HG03520 (cell line): ENCODE measurements at regions not wholly inside any gene's neighbourhood (a gene's known extent, or its start where the extent isn't known, plus 50 kb on each side); places are given as distances from the start of the nearest gene placed in this dataset.
"Not testable (repeated sequence)": the region's sequence is repeated elsewhere in the genome, so short reads cannot be mapped to it uniquely, and the experiment has no call there.

ENCODE experiments used
- ATAC-seq: cut with Tn5 transposase; IDR thresholded peaks from one replicate; pipeline ENCODE4 v1.9.1; 2021; ENCODE audit warnings: mild to moderate bottlenecking, moderate library complexity; ENCODE audit not compliant: unreplicated experiment

DNA sequence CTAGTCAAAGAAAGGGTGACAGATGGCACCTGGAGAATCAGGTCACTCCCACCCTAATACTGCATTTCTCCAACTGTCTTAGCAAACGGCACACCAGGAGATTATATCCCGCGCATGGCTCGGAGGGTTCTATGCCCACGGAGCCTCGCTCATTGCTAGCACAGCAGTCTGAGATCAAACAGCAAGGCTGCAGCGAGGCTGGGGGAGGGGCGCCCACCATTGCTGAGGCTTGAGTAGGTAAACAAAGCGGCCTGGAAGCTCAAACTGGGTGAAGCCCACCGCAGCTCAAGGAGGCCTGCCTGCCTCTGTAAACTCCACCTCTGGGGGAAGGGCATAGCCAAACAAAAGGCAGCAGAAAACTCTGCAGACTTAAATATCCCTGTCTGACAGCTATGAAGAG is 268.1 kb upstream of the GRM3 start:
- not testable (repeated sequence) for ATAC-seq

- ATAC-seq: no peak
Observed at GRCh38 chr7:86372262-86372661, 271.4 kb upstream of the GRM3 start.

DNA sequence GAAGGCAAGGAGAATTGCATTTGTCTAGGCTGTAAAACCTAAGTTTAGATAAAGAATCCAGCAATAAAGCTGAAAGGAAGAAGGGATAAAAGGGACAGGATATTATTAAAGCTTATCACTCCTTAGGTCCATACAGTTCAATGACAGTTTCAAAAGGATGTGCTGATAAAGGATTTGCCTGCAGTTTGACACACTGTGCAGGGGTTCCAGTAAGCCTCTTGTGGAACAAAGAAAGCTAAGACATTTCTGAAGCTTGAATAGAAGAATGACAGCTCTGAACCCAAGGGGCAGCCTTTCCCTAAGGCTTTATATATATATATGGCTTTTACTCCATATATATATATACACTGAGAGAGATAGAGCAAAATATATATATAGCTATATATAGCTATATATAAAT is 276.8 kb upstream of the GRM3 start:
- no peak for ATAC-seq

GRCh38 chr7:86340407-86340806 is 303.3 kb upstream of the GRM3 start:
- ATAC-seq: not testable (repeated sequence)

GRCh38 chr7:86339051-86339450 is 304.7 kb upstream of the GRM3 start:
- no peak for ATAC-seq

DNA sequence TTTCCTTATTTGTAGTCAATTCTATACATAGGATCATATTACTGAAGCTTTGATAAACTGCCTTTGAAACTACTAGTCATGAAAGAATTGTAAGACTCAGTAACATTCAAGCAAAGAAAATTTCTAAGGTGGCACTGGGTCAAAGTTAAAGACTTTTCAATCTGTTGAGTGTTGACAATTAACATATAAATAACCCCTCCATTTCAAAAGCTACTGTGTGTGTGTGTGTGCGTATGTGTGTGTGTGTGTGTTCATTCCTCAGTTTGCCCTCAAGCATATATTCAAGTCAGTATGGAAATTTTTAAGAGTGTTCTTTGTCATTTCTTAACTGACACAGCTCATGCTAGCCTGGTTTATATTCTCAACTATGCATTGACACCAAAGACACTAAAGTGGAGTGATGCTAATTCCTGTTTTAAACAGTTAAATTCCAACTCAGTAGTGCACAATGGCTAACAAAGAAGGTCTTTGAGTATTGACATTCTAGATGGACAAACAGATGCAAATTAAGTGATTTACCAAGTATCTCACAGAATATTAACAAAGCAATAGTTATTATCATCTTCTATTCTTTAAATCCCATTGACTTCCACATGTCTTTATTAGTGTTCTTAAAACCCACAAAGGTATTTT is 314.8 kb upstream of the GRM3 start:
- no peak for ATAC-seq

DNA sequence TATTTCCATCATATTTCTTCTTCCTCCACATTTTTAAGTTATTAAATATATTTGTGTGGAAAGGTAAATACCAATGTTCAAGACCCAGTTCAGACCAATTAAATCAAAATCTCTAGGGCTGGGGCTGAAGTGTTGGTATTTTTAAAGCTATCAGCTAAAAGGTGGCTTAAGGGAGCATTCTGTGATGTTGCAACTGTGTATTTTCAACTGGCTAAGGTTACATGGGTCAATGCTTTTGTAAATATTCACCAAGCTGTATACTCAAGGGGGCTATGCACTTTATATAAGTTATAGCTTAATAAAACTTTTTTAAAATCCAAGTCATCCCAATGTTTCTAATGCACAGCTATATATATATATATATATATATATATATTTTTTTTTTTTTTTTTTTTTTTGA is 316.9 kb upstream of the GRM3 start:
- ATAC-seq: no peak

DNA sequence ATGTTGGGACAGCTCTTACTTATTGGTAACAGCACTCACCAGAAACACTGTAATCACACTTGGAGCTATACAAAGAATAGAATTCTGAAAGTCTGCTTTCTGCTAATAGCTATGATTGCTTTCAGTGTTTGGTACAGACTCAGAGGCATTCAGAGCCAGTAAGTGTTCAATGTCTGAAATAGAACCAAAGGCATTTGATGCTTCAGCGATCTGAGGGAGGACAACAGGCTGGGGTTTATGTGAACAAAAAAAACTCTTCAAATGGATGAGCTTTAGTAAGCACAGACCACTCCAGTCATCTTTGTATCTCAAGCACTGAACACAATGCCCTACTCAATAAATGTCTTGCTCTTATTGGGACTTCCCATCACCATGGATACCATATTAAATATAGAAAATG is 322.8 kb upstream of the GRM3 start:
- no peak for ATAC-seq

- no peak for ATAC-seq
Observed at GRCh38 chr7:86320341-86320740, 323.4 kb upstream of the GRM3 start.

DNA sequence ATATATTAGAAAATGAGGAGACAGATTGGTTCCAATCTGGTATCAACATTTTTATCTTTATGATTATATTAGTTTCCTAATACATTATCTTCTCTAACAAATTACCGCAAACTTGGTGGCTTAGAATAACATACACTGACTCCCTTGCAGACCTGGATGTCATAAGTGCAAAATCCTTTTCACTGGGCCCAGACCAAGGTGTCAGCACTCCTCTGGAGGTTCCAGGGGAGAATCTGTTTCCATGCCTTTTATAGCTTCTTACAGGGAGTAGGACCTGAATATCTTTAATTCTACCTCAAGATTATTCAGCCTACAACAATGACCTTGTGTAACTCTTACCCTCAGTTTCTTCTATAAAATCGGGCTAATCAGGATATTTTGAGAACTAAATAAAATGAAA is 329.9 kb upstream of the GRM3 start:
- ATAC-seq: no peak

GRCh38 chr7:86301301-86301700 is 342.4 kb upstream of the GRM3 start:
- ATAC-seq: no peak

GRCh38 chr7:86295526-86295925 is 348.2 kb upstream of the GRM3 start:
- no peak for ATAC-seq

- ATAC-seq: no peak
Observed at GRCh38 chr7:86282014-86282682, 361.6 kb upstream of the GRM3 start.

GRCh38 chr7:86280150-86280549 is 363.6 kb upstream of the GRM3 start:
- no peak for ATAC-seq

DNA sequence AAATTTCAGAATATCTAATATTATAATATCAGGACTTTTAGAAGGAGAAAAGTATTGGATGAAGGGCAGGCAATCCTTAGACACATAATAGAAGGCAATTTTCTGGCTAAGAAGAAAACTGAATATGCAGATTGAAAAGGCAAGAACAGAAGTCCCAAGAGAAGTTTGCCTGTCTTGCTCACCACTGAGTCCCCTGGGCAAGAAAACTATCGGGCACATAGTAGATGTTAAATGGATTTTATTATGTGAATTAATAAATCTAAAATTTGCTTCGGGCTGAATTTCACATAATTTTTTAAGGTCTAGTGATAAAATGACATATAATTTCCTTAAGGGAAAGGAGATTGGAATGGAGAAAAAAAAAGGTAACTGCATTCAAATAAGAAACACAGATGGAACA is 380.9 kb upstream of the GRM3 start:
- ATAC-seq: no peak

- no peak for ATAC-seq
Observed at GRCh38 chr7:86257894-86258293, 385.8 kb upstream of the GRM3 start.

- no peak for ATAC-seq
Observed at GRCh38 chr7:86252406-86252805, 391.3 kb upstream of the GRM3 start.

DNA sequence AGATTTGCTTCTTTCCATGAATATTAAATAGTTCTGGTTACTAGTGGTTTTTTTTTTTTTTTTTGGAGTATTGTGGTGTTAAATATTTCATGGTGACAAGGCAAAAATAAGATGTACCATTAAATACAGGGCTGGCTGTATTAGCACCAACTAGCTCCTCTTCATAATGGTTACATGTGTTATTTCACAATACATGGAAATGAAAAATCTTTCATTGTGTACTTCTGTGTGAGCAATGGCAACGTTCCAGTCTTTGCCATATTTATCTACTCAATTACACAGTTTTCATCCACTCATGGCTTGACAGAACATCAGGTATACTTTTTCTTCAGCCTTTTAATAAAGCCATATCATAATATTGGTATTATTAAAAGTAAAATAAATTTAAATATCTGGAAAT is 394.7 kb upstream of the GRM3 start:
- ATAC-seq: no peak

- no peak for ATAC-seq
Observed at GRCh38 chr7:86243171-86243570, 400.5 kb upstream of the GRM3 start.

- no peak for ATAC-seq
Observed at GRCh38 chr7:86226191-86226590, 417.5 kb upstream of the GRM3 start.

DNA sequence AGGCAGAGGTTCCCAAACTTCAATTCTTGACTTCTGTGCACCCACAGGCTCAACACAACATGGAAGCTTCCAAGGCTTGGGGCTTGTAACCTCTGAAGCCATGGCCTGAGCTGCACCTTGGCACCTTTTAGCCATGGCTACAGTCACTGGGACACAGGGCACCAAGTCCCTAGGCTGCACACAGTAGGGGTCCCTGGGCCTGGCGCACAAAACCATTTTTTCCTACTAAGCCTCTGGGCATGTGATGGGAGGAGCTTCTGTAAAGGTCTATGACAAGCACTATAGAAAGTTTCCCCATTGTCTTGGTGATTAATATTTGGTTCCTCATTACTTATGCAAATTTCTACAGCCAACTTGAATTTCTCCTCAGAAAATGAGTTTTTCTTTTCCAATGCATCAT is 420.9 kb upstream of the GRM3 start:
- no peak for ATAC-seq

DNA sequence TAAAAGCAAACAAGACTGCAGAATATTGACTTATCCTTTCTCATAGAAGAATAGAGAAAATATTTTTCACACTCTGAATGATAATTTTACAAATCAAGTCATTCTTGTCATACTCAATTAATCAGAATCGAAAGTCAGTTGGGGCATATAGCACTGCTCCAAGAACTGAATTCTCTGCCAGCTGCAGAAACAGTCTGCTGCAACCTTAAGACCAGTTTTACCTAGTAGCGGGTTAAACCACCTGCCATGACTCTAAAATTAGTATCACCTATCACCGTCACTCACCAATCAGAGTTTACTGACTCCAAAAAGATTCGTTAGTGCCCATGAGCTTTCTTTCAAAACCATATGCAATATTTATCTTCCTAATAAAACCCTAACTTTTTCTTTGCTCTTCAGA is 429.0 kb upstream of the GRM3 start:
- no peak for ATAC-seq

- no peak for ATAC-seq
Observed at GRCh38 chr7:86212976-86213375, 430.7 kb upstream of the GRM3 start.
